Lower leg skin (tissue), 3 donors: ENCODE measurements at regions not wholly inside any gene's neighbourhood (a gene's known extent, or its start where the extent isn't known, plus 50 kb on each side); places are given as distances from the start of the nearest gene placed in this dataset.

Source experiments
- CTCF ChIP-seq, 3 donors: fragments of 450-650 bp; IDR thresholded peaks; one replicate each; pipeline ENCODE4 v1.5.1; 2016; ENCODE audit warnings: antibody characterized with exemption in 3 of 3, mild to moderate bottlenecking in 3 of 3, moderate library complexity in 2 of 3
- POLR2A ChIP-seq, 2 donors: fragments of 450-650 bp; IDR thresholded peaks; one replicate each; pipeline ENCODE4 v1.6.1; 2016 to 2017; ENCODE audit warnings: antibody characterized with exemption in 2 of 2, mild to moderate bottlenecking in 1 of 2, moderate library complexity in 1 of 2

- TF ChIP-seq CTCF (IDR thresholded peaks at IDR 0.05) (no peak), POLR2A (IDR thresholded peaks at IDR 0.05) (no peak)
Measured at GRCh38 chr9:73223594-73223993, 71.9 kb downstream of the ANXA1 start.
